ENCODE measurements at regions not wholly inside any gene's neighbourhood (a gene's known extent, or its start where the extent isn't known, plus 50 kb on each side); places are given as distances from the start of the nearest gene placed in this dataset.

DNA sequence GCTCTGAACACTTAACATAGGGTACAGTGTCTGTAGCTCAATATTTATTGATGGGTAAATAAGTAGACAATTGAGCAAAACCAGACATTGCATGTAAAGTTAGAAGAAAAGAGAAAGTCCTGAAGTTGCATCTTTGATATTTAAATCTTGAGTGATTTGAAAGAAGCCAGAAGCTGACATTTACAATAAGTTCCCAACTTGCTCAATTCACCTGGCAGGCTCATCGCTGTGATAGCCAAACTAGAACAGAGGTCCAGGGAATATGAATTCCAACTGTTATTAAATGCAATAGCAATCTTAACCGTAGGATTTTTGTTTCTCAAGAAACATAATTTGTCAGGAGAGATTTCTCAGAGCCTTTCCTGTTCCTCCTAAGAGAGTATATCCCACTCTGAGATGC is 65.9 kb upstream of the EDN1 start:
- TF ChIP-seq, protein P1, sequence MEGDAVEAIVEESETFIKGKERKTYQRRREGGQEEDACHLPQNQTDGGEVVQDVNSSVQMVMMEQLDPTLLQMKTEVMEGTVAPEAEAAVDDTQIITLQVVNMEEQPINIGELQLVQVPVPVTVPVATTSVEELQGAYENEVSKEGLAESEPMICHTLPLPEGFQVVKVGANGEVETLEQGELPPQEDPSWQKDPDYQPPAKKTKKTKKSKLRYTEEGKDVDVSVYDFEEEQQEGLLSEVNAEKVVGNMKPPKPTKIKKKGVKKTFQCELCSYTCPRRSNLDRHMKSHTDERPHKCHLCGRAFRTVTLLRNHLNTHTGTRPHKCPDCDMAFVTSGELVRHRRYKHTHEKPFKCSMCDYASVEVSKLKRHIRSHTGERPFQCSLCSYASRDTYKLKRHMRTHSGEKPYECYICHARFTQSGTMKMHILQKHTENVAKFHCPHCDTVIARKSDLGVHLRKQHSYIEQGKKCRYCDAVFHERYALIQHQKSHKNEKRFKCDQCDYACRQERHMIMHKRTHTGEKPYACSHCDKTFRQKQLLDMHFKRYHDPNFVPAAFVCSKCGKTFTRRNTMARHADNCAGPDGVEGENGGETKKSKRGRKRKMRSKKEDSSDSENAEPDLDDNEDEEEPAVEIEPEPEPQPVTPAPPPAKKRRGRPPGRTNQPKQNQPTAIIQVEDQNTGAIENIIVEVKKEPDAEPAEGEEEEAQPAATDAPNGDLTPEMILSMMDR (IDR thresholded peaks at IDR 0.05): no peak
- no peak for TF ChIP-seq POLR2AphosphoS5 (IDR thresholded peaks at IDR 0.05)
- TF ChIP-seq POLR2A (IDR thresholded peaks at IDR 0.05): no peak
- no peak for TF ChIP-seq EP300 (IDR thresholded peaks at IDR 0.05)

All from stomach (tissue), 4 donors.